Prostate gland (tissue), 2 donors: ENCODE measurements at regions not wholly inside any gene's neighbourhood (a gene's known extent, or its start where the extent isn't known, plus 50 kb on each side); places are given as distances from the start of the nearest gene placed in this dataset.

Source experiments
- DNase-seq: peaks from one replicate; pipeline ENCODE4 v3.0.0-alpha.2; 2019; ENCODE audit warnings: low spot score
- H3K27ac ChIP-seq, 2 donors: fragments of 200-600 bp; sonication (generic); 2 replicates each; pipeline ENCODE4 v1.5.1; 2017 to 2019
- H3K27me3 ChIP-seq: fragments of 200-600 bp; sonication (generic); replicated peaks from 2 replicates; pipeline ENCODE4 v1.5.1; 2019; ENCODE audit not compliant: insufficient read depth
- H3K36me3 ChIP-seq, 2 donors: fragments of 200-600 bp; sonication (generic); 1 replicate in 1 of 2; 2 replicates in 1 of 2; pipeline versions ENCODE4 v1.5.1 to v1.8.1; 2017 to 2019
- H3K4me1 ChIP-seq: fragments of 200-600 bp; sonication (generic); replicated peaks from 2 replicates; pipeline ENCODE4 v1.5.1; 2019
- H3K4me3 ChIP-seq, 2 donors: fragments of 200-600 bp; sonication (generic); 2 replicates each; pipeline ENCODE4 v1.5.1; 2017 to 2019
- H3K9me3 ChIP-seq: fragments of 200-600 bp; sonication (generic); 2 replicates; pipeline ENCODE4 v1.5.1; 2017
- CTCF ChIP-seq, 4 experiments: fragments of 200-600 bp in 2 of 4; fragments of 450-650 bp in 2 of 4; sonication (generic) in 2 of 4; IDR thresholded peaks; 1 replicate in 3 of 4; 2 replicates in 1 of 4; pipeline ENCODE4 v1.5.1; 2016 to 2019; ENCODE audit warnings: antibody characterized with exemption in 4 of 4, mild to moderate bottlenecking in 2 of 4, moderate library complexity in 2 of 4
- POLR2A ChIP-seq: fragments of 450-650 bp; IDR thresholded peaks from one replicate; pipeline ENCODE4 v1.6.1; 2016; ENCODE audit warnings: antibody characterized with exemption, mild to moderate bottlenecking
- POLR2AphosphoS5 ChIP-seq: sonication (generic); formaldehyde crosslinking; IDR thresholded peaks from one replicate; pipeline ENCODE4 v1.6.1; 2017; ENCODE audit warnings: antibody characterized with exemption
- WGBS: methylation state at CpG from one replicate; pipeline ENCODE4 v1.1.5; 2018; 5-methylcytosine and 5-hydroxymethylcytosine counted together
- intact Hi-C: fragments of 100-400 bp; cut with DNase I; formaldehyde crosslinking; loops from one replicate; pipeline ENCODE4 v1.14.2; 2022

GRCh38 chr9:85213650-85214607, 527.8 kb downstream of the AGTPBP1 start:
- H3K4me1 ChIP-seq, result no peaks in the 10 kb centered on the region
- no peak overlapping the region for H3K27ac ChIP-seq
- H3K4me3 ChIP-seq, result no peak overlapping the region
- no peaks in the 10 kb centered on the region for H3K36me3 ChIP-seq
- TF ChIP-seq CTCF (IDR thresholded peaks at IDR 0.05), result no peak
- TF ChIP-seq POLR2AphosphoS5, result no peak
- TF ChIP-seq POLR2A, result no peak
- no peaks in the 10 kb centered on the region for H3K27me3 ChIP-seq
- WGBS, result 67% methylated on average over 4 of the region's 4 CpGs
- H3K9me3 ChIP-seq, result no peaks in the 10 kb centered on the region
- intact Hi-C loops, result no loop called here
- no peak for DNase-seq

- no peak overlapping the region for H3K27ac ChIP-seq
- TF ChIP-seq POLR2AphosphoS5 (no peak), CTCF (IDR thresholded peaks at IDR 0.05) (no peak), POLR2A (no peak)
- WGBS, result 59% methylated on average over 2 of the region's 2 CpGs
Observed at GRCh38 chr9:85212887-85213286, 528.9 kb downstream of the AGTPBP1 start.

GRCh38 chr9:85212209-85212608, 529.5 kb downstream of the AGTPBP1 start:
- H3K36me3 ChIP-seq, result no peaks in the 10 kb centered on the region
- 36% methylated on average over 4 of the region's 4 CpGs for WGBS
- intact Hi-C loops, result no loop called here
- TF ChIP-seq CTCF (IDR thresholded peaks at IDR 0.05), result no peak
- TF ChIP-seq POLR2AphosphoS5, result no peak
- TF ChIP-seq POLR2A, result no peak
- H3K27ac ChIP-seq, result no peak overlapping the region
- H3K27me3 ChIP-seq, result no peaks in the 10 kb centered on the region
- no peak overlapping the region for H3K4me3 ChIP-seq
- H3K9me3 ChIP-seq, result no peaks in the 10 kb centered on the region
- H3K4me1 ChIP-seq, result no peaks in the 10 kb centered on the region
- DNase-seq, result no peak

More at GRCh38 chr9:85212887-85213286, 528.9 kb downstream of the AGTPBP1 start:
- intact Hi-C loops, result no loop called here
- H3K4me3 ChIP-seq, result no peak overlapping the region
- H3K9me3 ChIP-seq, result no peaks in the 10 kb centered on the region
- no peaks in the 10 kb centered on the region for H3K4me1 ChIP-seq
- H3K27me3 ChIP-seq, result no peaks in the 10 kb centered on the region
- DNase-seq, result no peak
- H3K36me3 ChIP-seq, result no peaks in the 10 kb centered on the region

- DNase-seq, result no peak
- H3K9me3 ChIP-seq, result no peaks in the 10 kb centered on the region
- H3K36me3 ChIP-seq, result no peaks in the 10 kb centered on the region
- no peak overlapping the region for H3K27ac ChIP-seq
- no peak overlapping the region for H3K4me3 ChIP-seq
- no peaks in the 10 kb centered on the region for H3K4me1 ChIP-seq
- WGBS, result 89% methylated on average over 1 of the region's 1 CpG
- TF ChIP-seq POLR2A (no peak), POLR2AphosphoS5 (no peak), CTCF (IDR thresholded peaks at IDR 0.05) (no peak)
- intact Hi-C loops, result no loop called here
- no peaks in the 10 kb centered on the region for H3K27me3 ChIP-seq
Observed at GRCh38 chr9:85208666-85209065, 533.1 kb downstream of the AGTPBP1 start.

- Histone ChIP-seq H3K4me1 (no peaks in the 10 kb centered on the region), H3K4me3 (no peak overlapping the region), H3K27me3 (no peaks in the 10 kb centered on the region), H3K36me3 (no peaks in the 10 kb centered on the region), H3K27ac (no peak overlapping the region), H3K9me3 (no peaks in the 10 kb centered on the region)
- TF ChIP-seq POLR2AphosphoS5 (no peak), CTCF (IDR thresholded peaks at IDR 0.05) (no peak), POLR2A (no peak)
- 86% methylated on average over 3 of the region's 3 CpGs for WGBS
- intact Hi-C loops, result no loop called here
- no peak for DNase-seq
Observed at GRCh38 chr9:85204176-85204575, 534.6 kb downstream of the NTRK2 start.
